ENCODE measurements at regions not wholly inside any gene's neighbourhood (a gene's known extent, or its start where the extent isn't known, plus 50 kb on each side); places are given as distances from the start of the nearest gene placed in this dataset.

GRCh38 chr20:24798930-24799705 is 150.0 kb upstream of the CST7 start (continued):
- TF ChIP-seq ZBTB34 (CRISPR knock-in tag; IDR thresholded peaks at IDR 0.05) (no peak), TEAD2 (tag; IDR thresholded peaks at IDR 0.05) (no peak), SP2 (IDR thresholded peaks at IDR 0.05; ENCODE audit: extremely low read depth, low read depth, low read length, poor library complexity, severe bottlenecking) (no peak), KDM5B (IDR thresholded peaks at IDR 0.05; ENCODE audit: insufficient replicate concordance, low read depth, low read length) (no peak), ZNF785 (CRISPR knock-in tag; IDR thresholded peaks at IDR 0.05) (no peak), ELF4 (CRISPR knock-in tag; IDR thresholded peaks at IDR 0.05) (no peak), RFX5 (IDR thresholded peaks at IDR 0.05; ENCODE audit: low read depth, low read length) (no peak), ZNF444 (CRISPR knock-in tag; IDR thresholded peaks at IDR 0.05) (no peak)

GRCh38 chr20:24799971-24800580 is 149.0 kb upstream of the CST7 start:
- peaks cover 0 to 5% of the 10 kb centered on the region in 2 experiments; a peak in 1 of 5 replicates for H3K27me3 ChIP-seq (ENCODE audit: control insufficient read depth in 2 of 2, insufficient read depth in 2 of 2, low read length in 2 of 2)
- ATAC-seq: no peak
- no peaks in the 10 kb centered on the region for H4K20me1 ChIP-seq (replicated peaks; ENCODE audit: control insufficient read depth, insufficient read depth, low read length)
- no peak overlapping the region for H3K9ac ChIP-seq (ENCODE audit: insufficient read depth in 1 of 2, low read depth in 2 of 2, low read length in 2 of 2)
- H3K9me1 ChIP-seq (ENCODE audit: control insufficient read depth, insufficient read depth, low read length): no peaks in the 10 kb centered on the region
- no peaks in the 10 kb centered on the region for H3K9me3 ChIP-seq (replicated peaks; ENCODE audit: control insufficient read depth, insufficient read depth, low read depth, low read length)
- H3K4me1 ChIP-seq (replicated peaks in 1 of 2; ENCODE audit: control insufficient read depth in 2 of 2, insufficient read depth in 2 of 2, low read length in 2 of 2): no peaks in the 10 kb centered on the region
- POLR2A ChIA-PET: no interaction called here
- intact Hi-C loops (cut with micrococcal nuclease): no loop called here
- no peak for FAIRE-seq
- no peak overlapping the region for H2AFZ ChIP-seq (ENCODE audit: low read depth, low read length)
- H3K4me3 ChIP-seq: no peak overlapping the region
- CTCF ChIA-PET (ENCODE audit: low intra/inter-chr PET ratio): no interaction called here
- H3K79me2 ChIP-seq (ENCODE audit: control insufficient read depth, insufficient read depth, low read length): no peaks in the 10 kb centered on the region
- no peak overlapping the region for H3K27ac ChIP-seq (ENCODE audit: extremely low read depth, low read depth, low read length)
- DNase-seq (ENCODE audit: extremely low read depth in 1 of 4, low spot score in 3 of 4): no peak
- BruUV-seq (replicated peaks): no TSS peak
- in situ Hi-C loops (cut with MboI): no loop called here
- no peak overlapping the region for H3K4me2 ChIP-seq (ENCODE audit: insufficient read depth, low read length)
- no peaks in the 10 kb centered on the region for H3K36me3 ChIP-seq (ENCODE audit: control insufficient read depth, insufficient read depth, low read length)
- WGBS (ENCODE audit: insufficient coverage, low coverage, missing lambda C conversion rate): 0% methylated on average over 10 of the region's 12 CpGs
- no peak for TF ChIP-seq ZNF609 (CRISPR knock-in tag; IDR thresholded peaks at IDR 0.05; ENCODE audit: borderline replicate concordance)
- TF ChIP-seq NBN (IDR thresholded peaks at IDR 0.05; ENCODE audit: low read depth): no peak
- TF ChIP-seq PTBP1 (IDR thresholded peaks at IDR 0.05; ENCODE audit: low read depth, low read length): no peak
- TF ChIP-seq NFE2L1 (tag; IDR thresholded peaks at IDR 0.05; ENCODE audit: borderline replicate concordance, low read depth): no peak
- TF ChIP-seq ZNF140 (CRISPR knock-in tag; IDR thresholded peaks at IDR 0.05): no peak
- TF ChIP-seq CSDE1 (IDR thresholded peaks at IDR 0.05): no peak
- no peak for TF ChIP-seq FOXK1 (CRISPR knock-in tag; IDR thresholded peaks at IDR 0.05; ENCODE audit: borderline replicate concordance)
